WI38 (cell line): ENCODE measurements at regions not wholly inside any gene's neighbourhood (a gene's known extent, or its start where the extent isn't known, plus 50 kb on each side); places are given as distances from the start of the nearest gene placed in this dataset.

Source experiments
- H3K4me3 ChIP-seq: 2 replicates; pipeline ENCODE4 v1.5.1; 2011; ENCODE audit warnings: low read depth, mild to moderate bottlenecking, control low read depth, low read length
- TF ChIP-seq, protein P1 (sequence below): IDR thresholded peaks from 2 replicates; pipeline ENCODE4 v1.5.1; 2012; ENCODE audit warnings: low read depth, mild to moderate bottlenecking, control low read depth, low read length

DNA sequence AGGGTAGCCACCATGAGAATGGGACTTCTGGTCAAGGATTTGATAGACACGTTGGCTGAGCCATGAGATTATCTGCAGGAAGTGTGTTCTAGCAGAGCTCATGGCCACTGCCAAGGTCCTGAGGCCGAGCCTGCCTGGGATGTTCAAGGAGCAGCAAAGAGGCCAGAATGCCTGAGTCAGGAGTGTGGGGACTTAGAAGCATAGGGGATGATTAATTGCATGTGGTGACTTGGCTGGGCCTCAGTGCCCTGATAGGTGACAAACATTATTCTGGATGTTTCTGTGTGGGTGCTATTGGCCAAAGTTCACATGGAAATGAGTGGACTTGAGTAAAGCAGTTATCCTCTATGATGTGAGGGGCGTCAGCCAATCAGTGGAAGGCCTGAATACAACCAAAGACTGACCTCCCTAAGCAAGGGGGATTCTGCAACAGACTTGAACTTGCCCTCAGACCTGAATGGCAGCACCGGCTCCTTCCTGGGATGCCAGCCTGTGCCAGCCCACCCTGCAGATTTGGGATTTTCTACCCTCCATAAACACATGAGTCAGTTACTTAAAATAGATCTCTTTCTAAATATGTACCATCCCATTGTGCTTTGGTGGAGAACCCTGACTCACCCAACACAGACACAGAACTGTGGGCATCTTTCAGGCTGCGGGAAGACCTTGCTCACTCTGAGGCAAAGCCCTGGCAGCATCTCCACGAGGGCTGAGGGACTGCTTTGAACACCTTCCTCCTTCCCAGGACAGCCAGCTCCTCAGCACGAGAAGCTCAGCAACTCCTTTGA, 363.9 kb upstream of the MGMT start:
- H3K4me3 ChIP-seq = no peak overlapping the region
- TF ChIP-seq, protein P1, sequence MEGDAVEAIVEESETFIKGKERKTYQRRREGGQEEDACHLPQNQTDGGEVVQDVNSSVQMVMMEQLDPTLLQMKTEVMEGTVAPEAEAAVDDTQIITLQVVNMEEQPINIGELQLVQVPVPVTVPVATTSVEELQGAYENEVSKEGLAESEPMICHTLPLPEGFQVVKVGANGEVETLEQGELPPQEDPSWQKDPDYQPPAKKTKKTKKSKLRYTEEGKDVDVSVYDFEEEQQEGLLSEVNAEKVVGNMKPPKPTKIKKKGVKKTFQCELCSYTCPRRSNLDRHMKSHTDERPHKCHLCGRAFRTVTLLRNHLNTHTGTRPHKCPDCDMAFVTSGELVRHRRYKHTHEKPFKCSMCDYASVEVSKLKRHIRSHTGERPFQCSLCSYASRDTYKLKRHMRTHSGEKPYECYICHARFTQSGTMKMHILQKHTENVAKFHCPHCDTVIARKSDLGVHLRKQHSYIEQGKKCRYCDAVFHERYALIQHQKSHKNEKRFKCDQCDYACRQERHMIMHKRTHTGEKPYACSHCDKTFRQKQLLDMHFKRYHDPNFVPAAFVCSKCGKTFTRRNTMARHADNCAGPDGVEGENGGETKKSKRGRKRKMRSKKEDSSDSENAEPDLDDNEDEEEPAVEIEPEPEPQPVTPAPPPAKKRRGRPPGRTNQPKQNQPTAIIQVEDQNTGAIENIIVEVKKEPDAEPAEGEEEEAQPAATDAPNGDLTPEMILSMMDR = no peak

DNA sequence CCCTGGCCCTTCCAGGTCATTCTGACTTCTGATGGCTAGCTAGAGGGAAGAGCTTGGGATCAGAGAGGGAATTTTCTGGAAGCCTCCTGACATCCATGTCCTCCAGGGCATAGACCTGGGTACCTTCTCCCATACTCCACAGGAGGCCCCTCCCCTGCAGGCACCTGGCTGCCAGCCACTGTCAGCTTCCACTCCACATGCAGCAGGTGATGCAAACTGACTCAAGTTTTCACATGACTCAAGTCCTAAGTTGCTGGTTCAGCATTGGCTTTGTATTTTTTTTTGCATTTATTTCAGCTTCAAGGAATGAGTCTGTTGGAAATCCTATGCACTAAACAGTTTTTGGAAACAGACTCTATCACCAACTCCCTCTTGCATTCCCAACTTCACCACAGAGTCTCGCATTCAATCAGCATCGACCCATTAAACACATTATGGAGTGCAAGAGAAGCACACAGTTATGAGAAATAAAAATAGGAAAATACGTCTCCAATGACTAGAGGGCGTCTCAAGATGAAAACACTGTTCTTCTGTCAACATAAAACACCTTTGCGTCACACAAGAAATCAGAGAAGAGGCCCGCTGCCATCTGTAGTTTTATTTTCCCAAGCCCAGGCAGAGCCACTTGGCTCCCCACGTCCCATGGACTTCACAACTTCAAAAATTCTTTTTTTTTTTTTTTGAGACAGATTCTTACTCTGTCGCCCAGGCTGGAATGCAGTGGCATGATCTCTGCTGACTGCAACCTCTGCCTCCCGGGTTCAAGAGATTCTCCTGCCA, 362.6 kb upstream of the MGMT start:
- no peak overlapping the region for H3K4me3 ChIP-seq
- TF ChIP-seq, protein P1 = no peak

DNA sequence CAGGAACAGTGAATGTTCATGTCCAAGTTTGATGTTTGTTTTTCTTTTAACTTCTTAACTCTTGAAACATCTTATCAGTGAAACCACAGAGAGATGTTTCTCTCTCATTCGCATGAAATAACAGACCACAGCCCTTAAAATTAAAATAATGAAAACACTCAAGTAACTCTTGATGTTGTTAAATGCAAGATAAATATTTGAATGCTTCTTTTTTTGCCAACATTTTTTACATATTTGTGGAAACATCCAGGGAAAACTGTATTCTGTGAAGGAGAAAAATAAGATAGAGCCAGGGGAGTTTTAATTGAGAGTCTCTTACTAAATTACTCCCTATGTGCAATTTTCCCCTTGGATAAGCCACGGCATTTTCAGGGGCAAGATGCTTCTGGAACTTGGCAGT, 361.8 kb upstream of the MGMT start:
- TF ChIP-seq, protein P1 = no peak
- H3K4me3 ChIP-seq = no peak overlapping the region

DNA sequence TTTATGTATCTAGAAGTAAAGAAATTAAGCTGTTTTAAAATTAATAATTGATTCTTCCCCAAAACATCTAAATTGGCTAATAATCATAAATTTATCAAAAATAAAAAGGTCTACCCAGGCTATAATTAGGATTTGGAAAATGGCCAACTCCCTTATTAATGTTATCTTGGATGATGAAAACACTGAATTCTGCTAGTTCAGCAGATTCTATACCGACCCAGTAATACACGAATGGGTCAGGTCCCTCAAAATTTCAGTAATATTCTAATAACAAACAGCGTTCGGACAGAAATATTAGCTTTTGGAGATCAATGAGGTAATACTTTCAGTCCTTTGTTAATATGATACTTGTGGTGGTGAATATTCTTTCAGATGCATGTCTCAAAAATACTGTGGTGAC, 360.7 kb upstream of the MGMT start:
- TF ChIP-seq, protein P1 = no peak
- no peak overlapping the region for H3K4me3 ChIP-seq

DNA sequence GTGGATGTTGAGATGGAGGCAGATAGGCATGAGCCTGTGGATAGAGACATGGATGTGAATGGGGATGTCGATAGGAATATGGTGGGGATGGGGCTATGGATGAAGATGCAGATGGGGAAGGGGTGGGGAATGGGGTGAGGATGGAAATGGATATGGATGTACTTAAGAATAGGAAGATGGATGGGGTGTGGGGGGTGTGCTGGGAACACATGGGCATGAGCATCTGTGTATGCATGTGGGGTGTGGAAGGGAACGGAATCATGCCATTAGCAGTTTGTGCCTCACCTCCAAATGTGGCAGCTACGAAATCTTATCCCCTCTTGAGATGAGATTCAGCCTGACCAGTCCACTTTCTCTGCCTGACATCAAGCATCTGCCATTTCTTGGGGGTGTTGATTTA, 359.5 kb upstream of the MGMT start:
- H3K4me3 ChIP-seq = no peak overlapping the region
- TF ChIP-seq, protein P1 = no peak

DNA sequence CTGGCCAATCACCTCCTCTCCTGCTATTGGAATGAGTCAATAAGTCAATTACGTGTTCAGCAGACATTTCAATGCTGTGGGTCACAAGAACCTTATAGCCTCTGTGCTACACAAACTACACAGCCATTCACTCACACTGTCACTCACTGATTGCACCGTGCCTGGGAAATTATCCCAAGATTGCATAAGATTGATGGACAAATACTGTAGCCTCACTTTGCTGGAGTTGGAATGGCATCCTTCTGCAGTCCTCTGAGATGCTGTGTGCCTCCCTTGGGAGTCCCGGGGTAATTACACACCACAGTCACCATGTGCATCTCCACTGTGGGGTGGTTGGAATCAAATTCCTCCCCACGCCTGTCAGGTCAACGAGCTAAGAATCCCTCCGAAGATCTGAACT, 358.7 kb upstream of the MGMT start:
- TF ChIP-seq, protein P1 = no peak
- H3K4me3 ChIP-seq = no peak overlapping the region

DNA sequence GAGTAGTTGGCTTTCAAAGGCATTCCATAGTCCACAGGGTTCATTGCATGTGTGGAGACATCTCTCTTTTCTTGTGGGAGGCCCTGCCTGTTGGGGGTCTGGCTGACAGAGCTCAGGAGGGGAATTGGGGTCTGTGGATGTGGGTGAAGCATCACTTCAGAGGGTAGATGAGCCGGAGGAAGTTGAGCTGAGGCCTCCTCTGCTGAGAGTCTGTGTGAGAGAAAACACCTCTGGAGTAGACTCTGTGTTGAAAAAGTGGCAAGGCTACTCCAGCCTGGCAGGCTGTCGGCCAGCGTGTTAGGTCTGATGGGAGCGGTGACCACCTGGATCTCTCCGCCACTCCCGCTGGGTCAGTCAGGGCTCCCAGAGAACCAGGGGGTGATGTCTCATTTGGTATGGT, 358.0 kb upstream of the MGMT start:
- H3K4me3 ChIP-seq = no peak overlapping the region
- TF ChIP-seq, protein P1 = no peak
